Activated naive CD4-positive, alpha-beta T cell treated with anti-CD3 and anti-CD28 coated beads, Interleukin-2, amount 50 U/mL, for 16 hours (primary cell): ENCODE measurements at regions not wholly inside any gene's neighbourhood (a gene's known extent, or its start where the extent isn't known, plus 50 kb on each side); places are given as distances from the start of the nearest gene placed in this dataset.
"Not testable (repeated sequence)": the region's sequence is repeated elsewhere in the genome, so short reads cannot be mapped to it uniquely, and the experiment has no call there.

Experiments used
- DNase-seq: peaks from one replicate; pipeline ENCODE4 v3.0.0-alpha.2; 2020

GRCh38 chr4:112061207-112061817 is 83.9 kb upstream of the FAM241A start:
- no peak for DNase-seq

GRCh38 chr4:112063260-112063659 is 82.0 kb upstream of the FAM241A start:
- no peak for DNase-seq

- no peak for DNase-seq
Observed at GRCh38 chr4:112069110-112069509, 76.1 kb upstream of the FAM241A start.

GRCh38 chr4:112073181-112073580 is 72.1 kb upstream of the FAM241A start:
- no peak for DNase-seq

- no peak for DNase-seq
Observed at GRCh38 chr4:112075129-112075753, 70.0 kb upstream of the FAM241A start.

- no peak for DNase-seq
Observed at GRCh38 chr4:112075906-112076305, 69.3 kb upstream of the FAM241A start.

- no peak for DNase-seq
Observed at GRCh38 chr4:112076919-112077608, 68.2 kb upstream of the FAM241A start.

- no peak for DNase-seq
Observed at GRCh38 chr4:112077743-112078142, 67.5 kb upstream of the FAM241A start.

GRCh38 chr4:112082954-112083586 is 62.2 kb upstream of the FAM241A start:
- no peak for DNase-seq

- DNase-seq = no peak
Observed at GRCh38 chr4:112083587-112084347, 61.5 kb upstream of the FAM241A start.

GRCh38 chr4:112085156-112086035 is 59.9 kb upstream of the FAM241A start:
- no peak for DNase-seq

GRCh38 chr4:112086036-112086434 is 59.2 kb upstream of the FAM241A start:
- DNase-seq = no peak

- DNase-seq = not testable (repeated sequence)
Observed at GRCh38 chr4:112086661-112087060, 58.6 kb upstream of the FAM241A start.

- DNase-seq = not testable (repeated sequence)
Observed at GRCh38 chr4:112092330-112092729, 52.9 kb upstream of the FAM241A start.

- DNase-seq = no peak
Observed at GRCh38 chr4:112093636-112094202, 51.5 kb upstream of the FAM241A start.

- no peak for DNase-seq
Observed at GRCh38 chr4:112094330-112094729, 50.9 kb upstream of the FAM241A start.
